Left lung (tissue), 4 donors: ENCODE measurements at regions not wholly inside any gene's neighbourhood (a gene's known extent, or its start where the extent isn't known, plus 50 kb on each side); places are given as distances from the start of the nearest gene placed in this dataset.
A peak's percentile ranks its signal among the peaks of the same experiment; 100 is the strongest.

Source experiments
- ATAC-seq: fragments of 200-7000 bp; cut with Tn5 transposase; one replicate; pipeline ENCODE4 v1.9.1; 2020; ENCODE audit warnings: moderate library complexity
- DNase-seq, 4 donors: peaks; one replicate each; pipeline ENCODE4 v3.0.0-alpha.2; 2013 to 2020
- H3K27ac ChIP-seq, 2 donors: fragments of 200-600 bp; sonication (generic) in 1 of 2; one replicate each; pipeline versions ENCODE4 v1.5.0 to v1.8.0; 2020 to 2021
- H3K27me3 ChIP-seq, 2 donors: fragments of 200-600 bp; sonication (generic) in 1 of 2; one replicate each; pipeline versions ENCODE4 v1.5.0 to v1.8.0; 2020 to 2021
- H3K36me3 ChIP-seq, 2 donors: fragments of 200-600 bp; sonication (generic) in 1 of 2; one replicate each; pipeline versions ENCODE4 v1.5.0 to v1.8.0; 2020 to 2021
- H3K4me1 ChIP-seq, 2 donors: fragments of 200-600 bp; one replicate each; pipeline ENCODE4 v1.8.0; 2021
- H3K4me3 ChIP-seq, 2 donors: fragments of 200-600 bp; sonication (generic) in 1 of 2; one replicate each; pipeline versions ENCODE4 v1.5.0 to v1.8.0; 2020 to 2021; ENCODE audit warnings: mild to moderate bottlenecking in 1 of 2
- H3K9me3 ChIP-seq, 2 donors: fragments of 200-600 bp; sonication (generic) in 1 of 2; one replicate each; pipeline versions ENCODE4 v1.5.0 to v1.8.0; 2020 to 2021
- intact Hi-C, 2 donors: fragments of 100-400 bp; cut with DNase I; formaldehyde crosslinking; loops; one replicate each; pipeline versions ENCODE4 v1.11.2 to v1.14.2; 2022
- TF ChIP-seq, protein P1 (sequence below), 2 donors: fragments of 200-600 bp; sonication (generic) in 1 of 2; IDR thresholded peaks; one replicate each; pipeline versions ENCODE4 v1.5.0 to v1.8.0; 2021; ENCODE audit warnings: antibody characterized with exemption in 2 of 2
- donor health status: DM: no; HTN: yes; CAD: no.
- donor health status: DM: no; HTN: no; CAD: no.

GRCh38 chr10:33114451-33114952 lies 156.5 kb upstream of the ITGB1 start:
- TF ChIP-seq, protein P1, sequence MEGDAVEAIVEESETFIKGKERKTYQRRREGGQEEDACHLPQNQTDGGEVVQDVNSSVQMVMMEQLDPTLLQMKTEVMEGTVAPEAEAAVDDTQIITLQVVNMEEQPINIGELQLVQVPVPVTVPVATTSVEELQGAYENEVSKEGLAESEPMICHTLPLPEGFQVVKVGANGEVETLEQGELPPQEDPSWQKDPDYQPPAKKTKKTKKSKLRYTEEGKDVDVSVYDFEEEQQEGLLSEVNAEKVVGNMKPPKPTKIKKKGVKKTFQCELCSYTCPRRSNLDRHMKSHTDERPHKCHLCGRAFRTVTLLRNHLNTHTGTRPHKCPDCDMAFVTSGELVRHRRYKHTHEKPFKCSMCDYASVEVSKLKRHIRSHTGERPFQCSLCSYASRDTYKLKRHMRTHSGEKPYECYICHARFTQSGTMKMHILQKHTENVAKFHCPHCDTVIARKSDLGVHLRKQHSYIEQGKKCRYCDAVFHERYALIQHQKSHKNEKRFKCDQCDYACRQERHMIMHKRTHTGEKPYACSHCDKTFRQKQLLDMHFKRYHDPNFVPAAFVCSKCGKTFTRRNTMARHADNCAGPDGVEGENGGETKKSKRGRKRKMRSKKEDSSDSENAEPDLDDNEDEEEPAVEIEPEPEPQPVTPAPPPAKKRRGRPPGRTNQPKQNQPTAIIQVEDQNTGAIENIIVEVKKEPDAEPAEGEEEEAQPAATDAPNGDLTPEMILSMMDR (IDR thresholded peaks at IDR 0.05): no peak
- no peaks in the 10 kb centered on the region for H3K9me3 ChIP-seq
- H3K27me3 ChIP-seq: no peaks in the 10 kb centered on the region
- peaks cover 10 to 12% of the 10 kb centered on the region in 2 donors for H3K4me1 ChIP-seq
- intact Hi-C loops: no loop called here
- no peak overlapping the region for H3K4me3 ChIP-seq
- DNase-seq: no peak
- ATAC-seq: no peak
- H3K36me3 ChIP-seq: no peaks in the 10 kb centered on the region
- peak overlapping the region; percentile 3 to 52 for H3K27ac ChIP-seq

DNA sequence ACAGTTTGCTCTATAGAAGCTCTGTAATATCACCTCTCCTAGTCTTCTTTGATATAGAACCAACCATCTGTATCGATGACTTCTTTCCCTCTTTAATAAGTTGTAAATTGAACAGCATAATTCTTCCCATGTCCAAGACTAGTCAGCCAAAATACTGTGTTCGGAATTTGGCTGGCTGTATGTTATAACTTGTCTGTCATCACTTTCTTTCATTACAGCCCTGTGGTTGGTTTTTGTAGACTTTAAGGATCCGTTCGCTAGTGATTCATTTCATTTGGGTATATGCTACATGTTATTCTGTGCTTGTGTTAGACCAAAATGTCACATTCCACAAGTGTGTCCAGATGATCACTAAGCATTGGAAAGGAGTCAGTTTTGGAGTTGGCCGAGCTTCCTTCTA lies 155.4 kb upstream of the ITGB1 start:
- Histone ChIP-seq H3K36me3 (no peaks in the 10 kb centered on the region), H3K4me3 (no peak overlapping the region), H3K27ac (peak overlapping the region in 1 of 2 donors; percentile 52), H3K4me1 (peaks cover 10 to 12% of the 10 kb centered on the region in 2 donors), H3K9me3 (no peaks in the 10 kb centered on the region), H3K27me3 (no peaks in the 10 kb centered on the region)
- intact Hi-C loops: no loop called here
- TF ChIP-seq, protein P1 (IDR thresholded peaks at IDR 0.05): no peak
- DNase-seq (peak in 2 of 4 donors; percentile 54 to 59), ATAC-seq (peak; percentile 15)

GRCh38 chr10:33112831-33113455 lies 154.9 kb upstream of the ITGB1 start:
- Histone ChIP-seq H3K4me1 (peaks cover 10 to 12% of the 10 kb centered on the region in 2 donors), H3K27ac (peak overlapping the region in 1 of 2 donors; percentile 22), H3K36me3 (no peaks in the 10 kb centered on the region), H3K4me3 (no peak overlapping the region), H3K9me3 (no peaks in the 10 kb centered on the region), H3K27me3 (no peaks in the 10 kb centered on the region)
- ATAC-seq (peak; percentile 30), DNase-seq (peak in 2 of 4 donors; percentile 73 to 78)
- intact Hi-C loops: no loop called here
- TF ChIP-seq, protein P1 (IDR thresholded peaks at IDR 0.05): no peak

- no peak overlapping the region for H3K4me3 ChIP-seq
- TF ChIP-seq, protein P1 (IDR thresholded peaks at IDR 0.05): no peak
- ATAC-seq (no peak), DNase-seq (no peak)
- no peaks in the 10 kb centered on the region for H3K36me3 ChIP-seq
- H3K4me1 ChIP-seq: peaks cover 7 to 8% of the 10 kb centered on the region in 2 donors
- intact Hi-C loops: no loop called here
- H3K9me3 ChIP-seq: no peaks in the 10 kb centered on the region
- H3K27me3 ChIP-seq: no peaks in the 10 kb centered on the region
- no peak overlapping the region for H3K27ac ChIP-seq
Measured at GRCh38 chr10:33111488-33112051, 153.5 kb upstream of the ITGB1 start.

DNA sequence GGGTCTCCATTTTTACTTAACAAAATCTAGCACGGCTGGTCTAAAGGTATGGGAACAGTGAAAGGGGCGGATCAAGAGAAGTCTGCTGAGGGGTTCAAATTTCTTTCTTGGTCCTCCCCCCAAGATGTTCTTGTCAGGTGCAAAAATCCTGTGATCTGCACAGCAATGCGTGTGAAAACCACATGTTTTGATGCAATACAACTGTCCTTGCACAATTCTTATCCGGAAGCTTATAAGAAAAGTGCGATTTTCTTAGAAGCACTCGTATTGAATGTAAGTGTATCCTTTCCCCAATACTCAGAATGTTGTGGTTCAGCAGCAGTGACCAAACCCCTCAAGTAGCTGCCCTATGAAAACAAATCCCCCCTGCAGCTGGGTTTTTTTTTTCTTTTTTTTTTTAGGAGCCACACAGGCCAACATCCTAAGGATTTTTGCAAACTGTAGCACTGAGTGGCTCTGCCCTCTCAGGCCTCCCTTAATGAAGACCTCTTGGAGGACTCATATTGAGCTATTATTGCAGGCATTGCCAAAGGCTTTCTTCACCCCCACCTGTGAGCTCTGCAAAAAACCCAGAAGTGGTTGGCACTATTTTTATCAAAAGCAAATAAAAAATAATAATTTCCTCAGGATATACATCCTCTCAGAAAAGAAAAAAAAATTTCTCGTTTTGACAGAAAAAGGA lies 151.9 kb upstream of the ITGB1 start:
- Histone ChIP-seq H3K9me3 (no peaks in the 10 kb centered on the region), H3K4me3 (no peak overlapping the region), H3K27ac (no peak overlapping the region), H3K36me3 (no peaks in the 10 kb centered on the region), H3K4me1 (peaks cover 2 to 7% of the 10 kb centered on the region in 2 donors), H3K27me3 (no peaks in the 10 kb centered on the region)
- TF ChIP-seq, protein P1 (IDR thresholded peaks at IDR 0.05): no peak
- DNase-seq (no peak), ATAC-seq (no peak)
- intact Hi-C loops: no loop called here
